OCI-LY1 (cell line): ENCODE measurements at regions not wholly inside any gene's neighbourhood (a gene's known extent, or its start where the extent isn't known, plus 50 kb on each side); places are given as distances from the start of the nearest gene placed in this dataset.
"Not testable (repeated sequence)": the region's sequence is repeated elsewhere in the genome, so short reads cannot be mapped to it uniquely, and the experiment has no call there.

ENCODE experiments used
- H2AFZ ChIP-seq: fragments of 200-600 bp; sonication (generic), shearing (Covaris generic); 2 replicates; pipeline ENCODE4 v1.6.0; 2014; ENCODE audit warnings: antibody characterized with exemption, mild to moderate bottlenecking, low read length
- H3F3A ChIP-seq: fragments of 200-600 bp; sonication (generic), shearing (Covaris generic); 2 replicates; pipeline ENCODE4 v1.6.0; 2014; ENCODE audit warnings: mild to moderate bottlenecking, antibody characterized with exemption, low read length, moderate library complexity; ENCODE audit not compliant: insufficient read depth
- H3K27ac ChIP-seq: fragments of 200-600 bp; sonication (generic); 2 replicates; pipeline ENCODE4 v1.5.1; 2014; ENCODE audit warnings: low read length, mixed run types, mild to moderate bottlenecking, low read depth; ENCODE audit not compliant: poor library complexity, severe bottlenecking
- H3K27me3 ChIP-seq: fragments of 200-600 bp; sonication (generic); 2 replicates; pipeline ENCODE4 v1.6.0; 2014; ENCODE audit warnings: antibody characterized with exemption, mild to moderate bottlenecking, low read length, moderate library complexity; ENCODE audit not compliant: insufficient read depth
- H3K36me3 ChIP-seq: fragments of 200-600 bp; sonication (generic); 2 replicates; pipeline ENCODE4 v1.6.1; 2014; ENCODE audit warnings: mild to moderate bottlenecking, antibody characterized with exemption, low read length, moderate library complexity, mixed read lengths; ENCODE audit not compliant: insufficient read depth
- H3K4me1 ChIP-seq: fragments of 200-600 bp; sonication (generic); 2 replicates; pipeline ENCODE4 v1.5.1; 2014; ENCODE audit warnings: mild to moderate bottlenecking, low read length, moderate library complexity; ENCODE audit not compliant: insufficient read depth, severe bottlenecking
- H3K4me2 ChIP-seq: fragments of 200-600 bp; sonication (generic), shearing (Covaris generic); 2 replicates; pipeline ENCODE4 v1.6.1; 2014; ENCODE audit warnings: low read length
- H3K4me3 ChIP-seq: fragments of 200-600 bp; sonication (generic); 2 replicates; pipeline ENCODE4 v1.5.1; 2014; ENCODE audit warnings: low read length, low read depth, mild to moderate bottlenecking, mixed read lengths; ENCODE audit not compliant: poor library complexity, severe bottlenecking
- H3K79me2 ChIP-seq: fragments of 200-600 bp; shearing (Covaris generic); 2 replicates; pipeline ENCODE4 v1.6.1; 2016; ENCODE audit warnings: mixed run types, low read length, mixed read lengths; ENCODE audit not compliant: insufficient read depth
- H3K9ac ChIP-seq: fragments of 200-600 bp; sonication (generic), shearing (Covaris generic); 2 replicates; pipeline ENCODE4 v1.6.1; 2014; ENCODE audit warnings: mild to moderate bottlenecking, low read length, mixed read lengths
- H3K9me2 ChIP-seq: fragments of 200-600 bp; sonication (generic), shearing (Covaris generic); 2 replicates; pipeline ENCODE4 v1.6.1; 2014; ENCODE audit warnings: low read depth, mild to moderate bottlenecking, low read length, mixed read lengths
- H3K9me3 ChIP-seq: fragments of 200-600 bp; shearing (Covaris generic); 2 replicates; pipeline ENCODE4 v1.6.1; 2014; ENCODE audit warnings: low read length, mixed read lengths
- H4K20me1 ChIP-seq: fragments of 200-600 bp; sonication (generic), shearing (Covaris generic); 2 replicates; pipeline ENCODE4 v1.6.0; 2016; ENCODE audit warnings: mild to moderate bottlenecking, low read length; ENCODE audit not compliant: insufficient read depth
- EZH2 ChIP-seq: fragments of 200-600 bp; sonication (generic), shearing (Covaris generic); IDR thresholded peaks from 2 replicates; pipeline ENCODE4 v1.8.0; 2017; ENCODE audit warnings: borderline replicate concordance, mixed run types, mild to moderate bottlenecking, antibody characterized with exemption, low read length, moderate library complexity, mixed read lengths
- TF ChIP-seq, protein P1 (sequence below): fragments of 200-600 bp; sonication (generic), shearing (Covaris generic); IDR thresholded peaks from 2 replicates; pipeline ENCODE4 v1.5.1; 2017; ENCODE audit warnings: mild to moderate bottlenecking, antibody characterized with exemption, low read length, moderate library complexity, mixed read lengths

- no peaks in the 10 kb centered on the region for H3K4me1 ChIP-seq
- H3K79me2 ChIP-seq: no peaks in the 10 kb centered on the region
- H2AFZ ChIP-seq: no peak overlapping the region
- H3K36me3 ChIP-seq: no peaks in the 10 kb centered on the region
- H3K9ac ChIP-seq: no peak overlapping the region
- no peaks in the 10 kb centered on the region for H3F3A ChIP-seq
- H3K9me2 ChIP-seq: no peaks in the 10 kb centered on the region
- no peak overlapping the region for H3K4me3 ChIP-seq
- no peak overlapping the region for H3K27ac ChIP-seq
- H4K20me1 ChIP-seq: no peaks in the 10 kb centered on the region
- no peak overlapping the region for H3K4me2 ChIP-seq
- TF ChIP-seq, protein P1, sequence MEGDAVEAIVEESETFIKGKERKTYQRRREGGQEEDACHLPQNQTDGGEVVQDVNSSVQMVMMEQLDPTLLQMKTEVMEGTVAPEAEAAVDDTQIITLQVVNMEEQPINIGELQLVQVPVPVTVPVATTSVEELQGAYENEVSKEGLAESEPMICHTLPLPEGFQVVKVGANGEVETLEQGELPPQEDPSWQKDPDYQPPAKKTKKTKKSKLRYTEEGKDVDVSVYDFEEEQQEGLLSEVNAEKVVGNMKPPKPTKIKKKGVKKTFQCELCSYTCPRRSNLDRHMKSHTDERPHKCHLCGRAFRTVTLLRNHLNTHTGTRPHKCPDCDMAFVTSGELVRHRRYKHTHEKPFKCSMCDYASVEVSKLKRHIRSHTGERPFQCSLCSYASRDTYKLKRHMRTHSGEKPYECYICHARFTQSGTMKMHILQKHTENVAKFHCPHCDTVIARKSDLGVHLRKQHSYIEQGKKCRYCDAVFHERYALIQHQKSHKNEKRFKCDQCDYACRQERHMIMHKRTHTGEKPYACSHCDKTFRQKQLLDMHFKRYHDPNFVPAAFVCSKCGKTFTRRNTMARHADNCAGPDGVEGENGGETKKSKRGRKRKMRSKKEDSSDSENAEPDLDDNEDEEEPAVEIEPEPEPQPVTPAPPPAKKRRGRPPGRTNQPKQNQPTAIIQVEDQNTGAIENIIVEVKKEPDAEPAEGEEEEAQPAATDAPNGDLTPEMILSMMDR: no peak
- TF ChIP-seq EZH2: no peak
- H3K27me3 ChIP-seq: no peaks in the 10 kb centered on the region
- H3K9me3 ChIP-seq: no peaks in the 10 kb centered on the region
Measured at GRCh38 chr7:29627631-29628030, 64.0 kb downstream of the PRR15 start.

- no peaks in the 10 kb centered on the region for H3K27me3 ChIP-seq
- H4K20me1 ChIP-seq: no peaks in the 10 kb centered on the region
- no peak overlapping the region for H3K27ac ChIP-seq
- H3K36me3 ChIP-seq: no peaks in the 10 kb centered on the region
- TF ChIP-seq, protein P1: no peak
- no peak for TF ChIP-seq EZH2
- H2AFZ ChIP-seq: no peak overlapping the region
- no peaks in the 10 kb centered on the region for H3K79me2 ChIP-seq
- H3F3A ChIP-seq: no peaks in the 10 kb centered on the region
- H3K4me2 ChIP-seq: no peak overlapping the region
- H3K9ac ChIP-seq: no peak overlapping the region
- H3K9me2 ChIP-seq: no peaks in the 10 kb centered on the region
- H3K9me3 ChIP-seq: no peaks in the 10 kb centered on the region
- H3K4me1 ChIP-seq: no peaks in the 10 kb centered on the region
- no peak overlapping the region for H3K4me3 ChIP-seq
Measured at GRCh38 chr7:29629507-29629906, 65.9 kb downstream of the PRR15 start.

GRCh38 chr7:29635067-29636008 lies 71.7 kb downstream of the PRR15 start:
- not testable (repeated sequence) for H3K4me1 ChIP-seq, H3F3A ChIP-seq, H2AFZ ChIP-seq, H4K20me1 ChIP-seq, H3K9me3 ChIP-seq, H3K4me2 ChIP-seq, H3K27me3 ChIP-seq, H3K4me3 ChIP-seq, H3K36me3 ChIP-seq, H3K27ac ChIP-seq, H3K9ac ChIP-seq, H3K9me2 ChIP-seq, H3K79me2 ChIP-seq
- TF ChIP-seq, protein P1: peak; percentile 60
